ENCODE measurements at regions not wholly inside any gene's neighbourhood (a gene's known extent, or its start where the extent isn't known, plus 50 kb on each side); places are given as distances from the start of the nearest gene placed in this dataset.

DNA sequence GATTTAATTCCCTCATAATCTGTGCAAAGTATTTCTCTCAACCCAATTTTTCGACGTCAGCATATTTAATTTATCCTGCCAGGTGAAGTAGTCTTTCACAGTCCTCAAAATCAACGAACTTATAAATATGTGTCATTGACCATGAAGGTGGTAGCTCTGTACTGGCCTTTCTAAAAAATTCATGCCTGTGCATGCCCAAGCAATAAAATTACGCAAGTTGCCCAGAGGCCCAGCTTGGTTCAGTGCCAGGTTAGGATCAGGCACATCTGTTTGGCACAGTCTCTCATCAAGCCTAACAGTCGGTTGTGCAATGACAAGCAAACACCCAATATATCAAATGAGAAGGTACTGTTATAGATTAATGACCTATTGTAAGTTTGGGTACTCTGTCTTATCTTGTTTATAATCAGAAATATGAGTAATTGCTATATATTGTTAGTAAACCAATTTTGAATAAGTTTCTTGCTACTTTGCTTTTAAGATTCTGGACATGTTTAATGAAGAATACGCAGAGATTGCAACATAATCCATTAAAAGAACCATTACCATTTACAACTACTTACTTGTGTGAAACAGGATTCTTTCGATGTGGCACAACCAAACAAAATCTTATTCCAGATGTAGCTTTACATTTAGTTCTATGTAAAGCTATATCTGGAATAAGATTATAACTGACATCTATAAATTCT is 159.0 kb upstream of the IL12A start:
- Histone ChIP-seq H3K4me3 (peak overlapping the region; percentile 66), H3K9ac (ENCODE audit: insufficient read length) (peak overlapping the region; percentile 2), H3K27ac (peak overlapping the region; percentile 49; the same call in 1 of the 2 replicates), H3K36me3 (ENCODE audit: insufficient read depth, low read length) (no peaks in the 10 kb centered on the region), H3K9me3 (ENCODE audit: low read depth, low read length) (no peaks in the 10 kb centered on the region)
- DNase-seq (ENCODE audit: low read depth, low spot score), result no peak
- TF ChIP-seq POLR2AphosphoS5 (IDR thresholded peaks at IDR 0.05; ENCODE audit: borderline replicate concordance, low read depth, low read length) (no peak), EZH2 (IDR thresholded peaks at IDR 0.05) (no peak), FOXP2 (optimal IDR thresholded peaks at IDR 0.05; ENCODE audit: control extremely low read depth, extremely low read length, insufficient read depth) (no peak)

DNA sequence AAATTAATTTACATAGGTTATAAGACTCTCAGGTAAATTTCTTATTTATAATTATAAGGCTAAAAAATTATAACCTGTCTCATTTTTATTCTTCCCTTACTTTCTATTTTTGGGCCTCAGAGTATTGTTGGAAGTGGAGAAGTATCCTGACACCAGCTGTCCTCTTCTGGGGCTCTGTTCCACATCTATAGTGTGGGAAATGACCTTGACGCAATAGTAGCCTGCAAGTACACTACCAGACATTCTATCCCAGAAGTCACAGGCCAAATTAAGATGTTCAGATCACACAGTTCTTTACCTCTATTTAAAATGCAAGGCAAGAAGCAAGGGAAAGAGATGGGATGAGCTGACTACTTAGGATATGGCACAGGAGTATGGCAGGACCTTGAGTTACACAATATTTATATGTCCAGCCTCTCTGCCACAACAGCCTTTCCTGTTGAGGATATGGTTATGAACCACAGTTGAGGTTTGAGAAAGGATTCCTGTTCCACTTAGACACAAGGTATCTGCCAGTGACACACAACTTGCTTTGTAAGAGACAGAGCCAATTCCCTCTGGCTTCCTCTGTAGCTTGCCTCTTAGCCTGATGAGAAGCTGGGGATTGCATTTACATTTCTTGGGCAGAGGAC is 158.0 kb upstream of the IL12A start:
- Histone ChIP-seq H3K4me3 (no peak overlapping the region), H3K9me3 (ENCODE audit: low read depth, low read length) (no peaks in the 10 kb centered on the region), H3K9ac (ENCODE audit: insufficient read length) (peak overlapping the region; percentile 2), H3K27ac (no peak overlapping the region), H3K36me3 (ENCODE audit: insufficient read depth, low read length) (no peaks in the 10 kb centered on the region)
- no peak for DNase-seq (ENCODE audit: low read depth, low spot score)
- no peak for TF ChIP-seq FOXP2 (optimal IDR thresholded peaks at IDR 0.05; ENCODE audit: control extremely low read depth, extremely low read length, insufficient read depth)
- TF ChIP-seq EZH2 (IDR thresholded peaks at IDR 0.05), result no peak

DNA sequence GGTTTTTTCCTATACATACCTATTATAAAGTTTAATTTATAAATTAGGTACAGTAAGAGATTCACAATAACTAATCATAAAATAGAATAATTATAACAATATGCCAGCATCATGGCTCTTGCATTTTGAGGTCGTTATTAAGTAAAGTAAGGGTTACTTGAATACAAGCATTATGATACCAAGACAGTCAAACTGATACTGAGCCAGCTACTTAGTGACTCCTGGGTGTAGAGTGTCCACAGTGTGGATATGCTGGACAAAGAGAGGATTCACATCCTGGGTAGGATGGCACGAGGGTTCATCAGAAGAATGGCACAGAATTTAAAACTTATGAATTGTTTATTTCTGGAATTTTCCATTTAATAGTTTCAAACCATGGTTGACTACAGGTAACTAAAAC is 157.2 kb upstream of the IL12A start:
- TF ChIP-seq POLR2AphosphoS5 (IDR thresholded peaks at IDR 0.05; ENCODE audit: borderline replicate concordance, low read depth, low read length), result no peak
- TF ChIP-seq EZH2 (IDR thresholded peaks at IDR 0.05), result no peak
- no peak for TF ChIP-seq FOXP2 (optimal IDR thresholded peaks at IDR 0.05; ENCODE audit: control extremely low read depth, extremely low read length, insufficient read depth)
- Histone ChIP-seq H3K36me3 (ENCODE audit: insufficient read depth, low read length) (no peaks in the 10 kb centered on the region), H3K27ac (no peak overlapping the region), H3K4me3 (no peak overlapping the region), H3K9ac (ENCODE audit: insufficient read length) (no peak overlapping the region), H3K9me3 (ENCODE audit: low read depth, low read length) (no peaks in the 10 kb centered on the region)
- DNase-seq (ENCODE audit: low read depth, low spot score), result no peak

DNA sequence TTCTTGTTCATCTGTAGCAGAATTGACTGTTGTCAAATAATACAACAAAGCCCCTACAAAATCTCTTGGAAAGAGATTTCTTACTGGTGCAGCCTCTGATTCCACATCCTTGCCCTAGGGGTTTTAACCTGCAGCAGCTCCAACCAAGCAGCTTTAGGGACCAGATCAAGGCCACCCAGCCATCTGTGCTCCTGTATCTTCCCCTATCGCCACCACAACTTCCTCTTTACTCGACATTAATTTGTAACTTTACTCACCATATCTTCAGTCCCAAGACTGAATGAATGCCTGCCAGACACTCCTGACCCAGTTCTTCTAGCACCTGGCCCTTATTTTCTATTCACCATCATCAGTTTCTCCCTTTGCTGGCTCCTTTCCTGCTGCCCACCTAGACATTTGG is 156.6 kb upstream of the IL12A start:
- Histone ChIP-seq H3K27ac (no peak overlapping the region), H3K36me3 (ENCODE audit: insufficient read depth, low read length) (no peaks in the 10 kb centered on the region), H3K4me3 (no peak overlapping the region), H3K9ac (ENCODE audit: insufficient read length) (no peak overlapping the region), H3K9me3 (ENCODE audit: low read depth, low read length) (no peaks in the 10 kb centered on the region)
- no peak for TF ChIP-seq FOXP2 (optimal IDR thresholded peaks at IDR 0.05; ENCODE audit: control extremely low read depth, extremely low read length, insufficient read depth)
- TF ChIP-seq EZH2 (IDR thresholded peaks at IDR 0.05), result no peak
- no peak for TF ChIP-seq POLR2AphosphoS5 (IDR thresholded peaks at IDR 0.05; ENCODE audit: borderline replicate concordance, low read depth, low read length)
- no peak for DNase-seq (ENCODE audit: low read depth, low spot score)

DNA sequence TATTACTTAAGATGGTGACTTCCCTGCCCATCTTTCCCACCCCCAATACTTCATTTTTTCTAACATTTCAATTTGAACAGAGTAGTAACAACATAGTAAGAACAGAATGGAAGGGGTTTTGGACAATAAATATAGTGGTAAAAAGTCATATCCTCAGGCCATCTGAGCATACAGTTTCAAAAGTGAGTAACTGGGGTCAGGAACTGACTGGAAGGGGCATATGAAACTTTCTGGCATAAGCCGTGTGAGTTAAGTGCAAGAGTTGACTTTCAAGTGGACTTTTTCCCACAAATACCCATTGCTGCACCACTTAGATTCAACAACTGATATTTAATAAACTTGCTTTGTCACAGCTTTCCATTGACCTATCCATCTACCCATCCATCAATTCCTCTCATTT is 153.5 kb upstream of the IL12A start:
- no peaks in the 10 kb centered on the region for H3K9me3 ChIP-seq (ENCODE audit: low read depth, low read length)
- H3K9ac ChIP-seq (ENCODE audit: insufficient read length), result no peak overlapping the region
- no peaks in the 10 kb centered on the region for H3K36me3 ChIP-seq (ENCODE audit: insufficient read depth, low read length)
- no peak for DNase-seq (ENCODE audit: low read depth, low spot score)
- H3K27ac ChIP-seq, result no peak overlapping the region
- no peak overlapping the region for H3K4me3 ChIP-seq
- TF ChIP-seq FOXP2 (optimal IDR thresholded peaks at IDR 0.05; ENCODE audit: control extremely low read depth, extremely low read length, insufficient read depth) (no peak), EZH2 (IDR thresholded peaks at IDR 0.05) (no peak), POLR2AphosphoS5 (IDR thresholded peaks at IDR 0.05; ENCODE audit: borderline replicate concordance, low read depth, low read length) (no peak)

DNA sequence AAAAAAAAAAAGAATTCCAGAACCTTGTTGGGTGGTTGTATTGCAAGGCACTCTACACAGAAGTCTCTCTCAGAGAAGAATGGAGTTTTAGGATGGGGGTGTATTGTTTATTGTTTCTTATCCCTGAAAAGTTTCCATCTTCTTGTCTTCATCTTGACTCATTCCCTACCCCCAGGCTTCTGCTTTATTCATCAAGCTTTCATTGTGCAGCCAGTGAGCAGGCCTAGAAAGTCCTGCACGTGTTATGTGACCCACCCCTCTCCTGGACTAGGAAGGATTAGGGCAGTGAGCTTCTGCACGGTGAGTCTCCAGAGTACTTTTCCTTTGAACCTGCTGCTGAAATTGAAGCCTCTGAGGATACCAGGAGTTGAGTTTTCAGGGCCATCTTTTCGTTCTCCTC is 150.9 kb upstream of the IL12A start:
- Histone ChIP-seq H3K27ac (no peak overlapping the region), H3K9me3 (ENCODE audit: low read depth, low read length) (no peaks in the 10 kb centered on the region), H3K9ac (ENCODE audit: insufficient read length) (no peak overlapping the region), H3K4me3 (no peak overlapping the region), H3K36me3 (ENCODE audit: insufficient read depth, low read length) (no peaks in the 10 kb centered on the region)
- DNase-seq (ENCODE audit: low read depth, low spot score), result no peak
- TF ChIP-seq EZH2 (IDR thresholded peaks at IDR 0.05) (no peak), FOXP2 (optimal IDR thresholded peaks at IDR 0.05; ENCODE audit: control extremely low read depth, extremely low read length, insufficient read depth) (no peak), POLR2AphosphoS5 (IDR thresholded peaks at IDR 0.05; ENCODE audit: borderline replicate concordance, low read depth, low read length) (no peak)

DNA sequence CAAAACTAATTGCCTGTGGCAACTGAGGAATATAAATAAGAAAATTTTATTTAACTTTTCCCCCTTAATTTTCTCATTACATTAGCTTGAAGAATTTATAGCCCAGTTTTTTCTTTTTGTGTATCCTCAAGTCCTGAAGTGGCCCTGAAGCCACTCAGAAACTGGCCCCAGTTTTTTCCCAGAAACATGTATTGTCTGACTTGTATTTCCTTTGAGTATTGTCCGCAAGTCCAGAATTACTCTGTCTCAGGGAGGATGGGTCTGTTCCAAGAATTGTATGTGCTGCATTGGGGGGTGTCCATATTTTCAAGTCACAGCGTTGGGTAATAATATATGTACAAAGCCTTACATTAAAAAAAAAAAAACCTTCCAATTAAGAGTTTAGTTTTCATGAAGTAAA is 149.7 kb upstream of the IL12A start:
- no peak for DNase-seq (ENCODE audit: low read depth, low spot score)
- no peak for TF ChIP-seq POLR2AphosphoS5 (IDR thresholded peaks at IDR 0.05; ENCODE audit: borderline replicate concordance, low read depth, low read length)
- TF ChIP-seq EZH2 (IDR thresholded peaks at IDR 0.05), result no peak
- TF ChIP-seq FOXP2 (optimal IDR thresholded peaks at IDR 0.05; ENCODE audit: control extremely low read depth, extremely low read length, insufficient read depth), result no peak
- H3K27ac ChIP-seq, result no peak overlapping the region
- H3K9me3 ChIP-seq (ENCODE audit: low read depth, low read length), result no peaks in the 10 kb centered on the region
- H3K9ac ChIP-seq (ENCODE audit: insufficient read length), result no peak overlapping the region
- H3K4me3 ChIP-seq, result no peak overlapping the region
- no peaks in the 10 kb centered on the region for H3K36me3 ChIP-seq (ENCODE audit: insufficient read depth, low read length)

DNA sequence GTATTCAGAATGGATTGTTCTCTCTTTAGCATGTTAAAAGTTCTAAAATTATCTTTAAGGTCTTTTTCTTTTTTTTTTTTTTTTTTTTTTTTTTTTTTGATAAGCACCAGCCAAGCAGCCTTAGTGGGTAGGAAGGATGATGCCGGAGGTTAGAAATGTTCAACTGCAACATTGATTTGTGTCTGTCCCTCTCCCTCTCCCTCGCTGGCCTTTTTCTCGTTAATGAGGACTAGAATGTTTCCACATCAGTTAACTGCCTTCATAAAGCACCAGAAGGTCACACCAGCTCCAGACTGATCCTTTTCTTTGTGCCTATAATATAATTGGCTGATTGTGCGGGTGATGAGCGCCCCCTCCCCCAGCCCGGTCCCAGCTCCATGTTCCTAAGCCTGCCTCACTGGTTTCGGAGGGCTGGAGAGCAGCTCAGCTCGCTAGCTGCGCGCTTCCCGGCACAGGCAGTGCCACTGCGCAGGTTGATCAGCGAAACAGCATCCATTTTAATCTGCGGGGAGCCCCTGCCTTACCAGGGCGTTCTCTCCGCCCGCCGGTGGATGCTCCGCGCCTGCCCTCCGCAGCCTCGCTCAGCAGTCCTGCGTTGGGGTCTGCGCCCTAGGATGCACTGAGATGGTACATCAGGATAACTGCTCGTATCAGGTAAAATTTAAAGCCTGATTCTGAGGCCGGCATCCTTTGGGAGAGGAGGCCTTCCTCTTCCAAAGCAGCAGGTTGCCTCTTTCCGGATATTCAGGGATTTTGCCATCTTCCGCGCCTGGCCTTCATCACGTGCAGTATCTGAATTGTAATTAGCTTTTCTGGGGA is 148.9 kb upstream of the IL12A start, which contains the start of gene SCHIP1:
Gene SCHIP1, plus strand, starts transcription at position 301 of the 819 bp plus-strand sequence.
- Histone ChIP-seq H3K27ac (no peak within 1 kb of the TSS), H3K4me3 (no peak within 1 kb of the TSS), H3K9me3 (ENCODE audit: low read depth, low read length) (no peaks in the 10 kb centered on the region), H3K9ac (ENCODE audit: insufficient read length) (no peak within 1 kb of the TSS), H3K36me3 (ENCODE audit: insufficient read depth, low read length) (no peaks in the 10 kb centered on the region)
- TF ChIP-seq EZH2 (IDR thresholded peaks at IDR 0.05) (no peak), POLR2AphosphoS5 (IDR thresholded peaks at IDR 0.05; ENCODE audit: borderline replicate concordance, low read depth, low read length) (no peak), FOXP2 (optimal IDR thresholded peaks at IDR 0.05; ENCODE audit: control extremely low read depth, extremely low read length, insufficient read depth) (no peak)
- no peak for DNase-seq (ENCODE audit: low read depth, low spot score)

Data from SK-N-MC (cell line).